Adrenal gland (tissue), 9 donors: ENCODE measurements at regions not wholly inside any gene's neighbourhood (a gene's known extent, or its start where the extent isn't known, plus 50 kb on each side); places are given as distances from the start of the nearest gene placed in this dataset.
A peak's percentile ranks its signal among the peaks of the same experiment; 100 is the strongest.

Experiments
- DNase-seq, 7 donors: peaks; one replicate each; pipeline ENCODE4 v3.0.0-alpha.2; 2019 to 2020
- H3K27ac ChIP-seq, 5 donors: fragments of 200-600 bp; sonication (generic) in 4 of 5; 1 replicate in 3 of 5; 2 replicates in 2 of 5; pipeline versions ENCODE4 v1.5.1 to v1.8.0; 2016 to 2020; ENCODE audit warnings: mild to moderate bottlenecking in 1 of 5
- H3K27me3 ChIP-seq: fragments of 200-600 bp; 2 replicates; pipeline ENCODE4 v1.8.0; 2021
- H3K36me3 ChIP-seq, 2 donors: fragments of 200-600 bp; replicated peaks in 1 of 2; 1 replicate in 1 of 2; 2 replicates in 1 of 2; pipeline versions ENCODE4 v1.5.1 to v1.8.0; 2018 to 2022
- H3K4me1 ChIP-seq, 2 donors: fragments of 200-600 bp; replicated peaks in 1 of 2; 1 replicate in 1 of 2; 2 replicates in 1 of 2; pipeline versions ENCODE4 v1.5.1 to v1.8.0; 2018 to 2021
- H3K4me3 ChIP-seq, 4 donors: fragments of 200-600 bp; sonication (generic) in 3 of 4; one replicate each; pipeline ENCODE4 v1.5.1; 2016 to 2018
- H3K9me3 ChIP-seq, 3 donors: fragments of 200-600 bp; sonication (generic) in 1 of 3; replicated peaks in 1 of 3; 1 replicate in 2 of 3; 2 replicates in 1 of 3; pipeline versions ENCODE4 v1.5.1 to v1.8.0; 2016 to 2021
- CTCF ChIP-seq, 6 experiments: fragments of 450-650 bp in 4 of 6; fragments of 200-600 bp in 2 of 6; sonication (generic) in 1 of 6; IDR thresholded peaks; 1 replicate in 5 of 6; 2 replicates in 1 of 6; pipeline versions ENCODE4 v1.5.1 to v1.8.0; 2016 to 2021; ENCODE audit warnings: antibody characterized with exemption in 6 of 6, mild to moderate bottlenecking in 2 of 6, moderate library complexity in 1 of 6
- POLR2A ChIP-seq, 2 donors: fragments of 450-650 bp; IDR thresholded peaks; one replicate each; pipeline ENCODE4 v1.6.1; 2017; ENCODE audit warnings: antibody characterized with exemption in 2 of 2, mild to moderate bottlenecking in 2 of 2, moderate library complexity in 1 of 2
- WGBS, 4 donors: extraction: QIAGEN DNeasy Blood & Tissue Kit in 2 of 4; methylation state at CpG; one replicate each; pipeline versions ENCODE4 v1.1.5 to v1.1.7; 2013 to 2017; 5-methylcytosine and 5-hydroxymethylcytosine counted together
- intact Hi-C, 2 donors: fragments of 100-400 bp; cut with DNase I; formaldehyde crosslinking; loops; one replicate each; pipeline versions ENCODE4 v1.14.1 to v1.15.0; 2022 to 2023
- donor health status: healthy with polysubstance abuse.
- donor health status: Bipolar disorder and iron deficiency.
- donor health status: DM: yes; HTN: yes; CAD: no.
- donor health status: DM: no; HTN: no; CAD: no.
- donor health status: DM: no; HTN: no; CAD: no.

DNA sequence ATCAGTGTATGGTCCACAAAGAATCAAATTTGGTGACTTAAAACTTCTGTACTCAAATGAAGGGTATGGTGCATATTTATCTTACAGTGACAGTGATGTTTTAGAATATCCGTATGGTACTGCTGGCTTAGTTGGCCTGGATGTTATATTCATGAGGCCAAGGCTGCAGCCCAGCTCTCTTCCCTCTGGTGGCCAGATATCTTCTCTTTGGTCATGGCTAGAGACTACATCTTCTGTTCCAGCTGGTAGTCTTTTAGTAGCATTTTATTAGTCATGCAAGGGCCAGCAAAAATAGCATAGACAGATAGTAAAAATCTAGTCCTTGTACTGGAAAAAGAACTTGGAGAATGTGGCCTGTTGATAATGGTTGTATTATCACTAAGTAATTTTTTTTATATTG, 124.0 kb upstream of the ROPN1 start:
- H3K27me3 ChIP-seq = no peaks in the 10 kb centered on the region
- H3K4me1 ChIP-seq = peaks cover 10 to 27% of the 10 kb centered on the region in 2 donors
- 38 to 76% (median 61%) methylated on average over 1 of the region's 1 CpG for WGBS, 4 donors
- no peak overlapping the region for H3K4me3 ChIP-seq
- no peaks in the 10 kb centered on the region for H3K9me3 ChIP-seq
- DNase-seq = no peak
- no peaks in the 10 kb centered on the region for H3K36me3 ChIP-seq
- intact Hi-C loops = no loop called here
- no peak for TF ChIP-seq CTCF (IDR thresholded peaks at IDR 0.05)
- no peak for TF ChIP-seq POLR2A (IDR thresholded peaks at IDR 0.05)
- peak overlapping the region in 1 of 5 donors; percentile 18 for H3K27ac ChIP-seq

GRCh38 chr3:124116906-124117305, 125.0 kb upstream of the ROPN1 start:
- no peak overlapping the region for H3K27ac ChIP-seq
- intact Hi-C loops = no loop called here

GRCh38 chr3:124117486-124117885, 125.6 kb upstream of the ROPN1 start:
- intact Hi-C loops = no loop called here
- Histone ChIP-seq H3K27me3 (no peaks in the 10 kb centered on the region), H3K4me1 (peaks cover 10 to 27% of the 10 kb centered on the region in 2 donors), H3K27ac (no peak overlapping the region), H3K36me3 (no peaks in the 10 kb centered on the region), H3K4me3 (no peak overlapping the region), H3K9me3 (no peaks in the 10 kb centered on the region)
- TF ChIP-seq CTCF (IDR thresholded peaks at IDR 0.05) (no peak), POLR2A (IDR thresholded peaks at IDR 0.05) (no peak)
- WGBS, 4 donors = 60 to 68% (median 63%) methylated on average over 3 of the region's 3 CpGs
- peak in 2 of 7 donors; percentile 9 to 24 for DNase-seq

More at GRCh38 chr3:124116906-124117305, 125.0 kb upstream of the ROPN1 start:
- H3K27me3 ChIP-seq = no peaks in the 10 kb centered on the region
- no peaks in the 10 kb centered on the region for H3K36me3 ChIP-seq
- TF ChIP-seq POLR2A (IDR thresholded peaks at IDR 0.05) (no peak), CTCF (IDR thresholded peaks at IDR 0.05) (no peak)
- no peaks in the 10 kb centered on the region for H3K9me3 ChIP-seq
- no peak overlapping the region for H3K4me3 ChIP-seq
- peaks cover 10 to 27% of the 10 kb centered on the region in 2 donors for H3K4me1 ChIP-seq
- DNase-seq = no peak

- Histone ChIP-seq H3K4me1 (peaks cover 10 to 27% of the 10 kb centered on the region in 2 donors), H3K27me3 (no peaks in the 10 kb centered on the region), H3K9me3 (no peaks in the 10 kb centered on the region), H3K4me3 (no peak overlapping the region), H3K36me3 (no peaks in the 10 kb centered on the region), H3K27ac (no peak overlapping the region)
- DNase-seq = no peak
- TF ChIP-seq CTCF (IDR thresholded peaks at IDR 0.05) = no peak
- no peak for TF ChIP-seq POLR2A (IDR thresholded peaks at IDR 0.05)
- intact Hi-C loops = no loop called here
- WGBS, 4 donors = 88 to 94% (median 92%) methylated on average over 4 of the region's 4 CpGs
These were observed 126.5 kb upstream of the ROPN1 start for GRCh38 chr3:124118397-124118796.
